Upper lobe of right lung (tissue), 1 donor: ENCODE measurements at regions not wholly inside any gene's neighbourhood (a gene's known extent, or its start where the extent isn't known, plus 50 kb on each side); places are given as distances from the start of the nearest gene placed in this dataset.

Experiments
- ATAC-seq: fragments of 200-7000 bp; cut with Tn5 transposase; one replicate; pipeline ENCODE4 v1.9.1; 2020; ENCODE audit warnings: mild to moderate bottlenecking, moderate library complexity
- DNase-seq: peaks from one replicate; pipeline ENCODE4 v3.0.0-alpha.2; 2020
- H3K27ac ChIP-seq: fragments of 200-600 bp; one replicate; pipeline ENCODE4 v1.8.0; 2022
- H3K27me3 ChIP-seq: fragments of 200-600 bp; one replicate; pipeline ENCODE4 v1.8.0; 2022; ENCODE audit warnings: mild to moderate bottlenecking
- H3K36me3 ChIP-seq: fragments of 200-600 bp; one replicate; pipeline ENCODE4 v1.8.0; 2022
- H3K4me1 ChIP-seq: fragments of 200-600 bp; one replicate; pipeline ENCODE4 v1.8.0; 2022
- H3K4me3 ChIP-seq: fragments of 200-600 bp; one replicate; pipeline ENCODE4 v1.8.0; 2022; ENCODE audit warnings: mild to moderate bottlenecking
- H3K9me3 ChIP-seq: fragments of 200-600 bp; one replicate; pipeline ENCODE4 v1.8.0; 2022
- intact Hi-C: fragments of 100-400 bp; cut with DNase I; formaldehyde crosslinking; loops from one replicate; pipeline ENCODE4 v1.11.0; 2022
- TF ChIP-seq, protein P1 (sequence below): fragments of 200-600 bp; IDR thresholded peaks from one replicate; pipeline ENCODE4 v1.8.0; 2022; ENCODE audit warnings: antibody characterized with exemption
- donor health status: DM: no; HTN: yes; CAD: no; lungs with severe emphysema.

DNA sequence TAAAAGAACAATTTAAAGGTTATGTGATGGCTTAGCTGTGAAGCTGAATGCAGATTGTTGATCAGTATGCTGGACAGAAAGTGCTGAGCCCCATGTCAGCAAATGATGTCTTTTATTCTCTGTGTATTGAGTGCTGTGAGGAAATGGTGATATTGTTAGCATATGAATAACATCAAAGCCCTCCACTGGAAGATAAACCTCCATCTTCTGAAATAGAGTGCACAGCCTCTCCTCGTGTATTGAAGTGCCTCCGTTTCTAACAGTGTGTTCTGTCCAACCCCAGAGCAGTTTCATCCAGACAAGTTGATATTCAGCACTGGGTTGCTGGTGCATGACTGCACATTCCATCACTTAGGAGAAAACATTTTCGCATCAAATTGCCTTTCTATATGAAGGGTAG is 242.9 kb downstream of the CSNK1G3 start:
- Histone ChIP-seq H3K9me3 (no peaks in the 10 kb centered on the region), H3K4me3 (no peak overlapping the region), H3K4me1 (no peaks in the 10 kb centered on the region), H3K27me3 (no peaks in the 10 kb centered on the region), H3K27ac (no peak overlapping the region), H3K36me3 (no peaks in the 10 kb centered on the region)
- DNase-seq (no peak), ATAC-seq (no peak)
- TF ChIP-seq, protein P1, sequence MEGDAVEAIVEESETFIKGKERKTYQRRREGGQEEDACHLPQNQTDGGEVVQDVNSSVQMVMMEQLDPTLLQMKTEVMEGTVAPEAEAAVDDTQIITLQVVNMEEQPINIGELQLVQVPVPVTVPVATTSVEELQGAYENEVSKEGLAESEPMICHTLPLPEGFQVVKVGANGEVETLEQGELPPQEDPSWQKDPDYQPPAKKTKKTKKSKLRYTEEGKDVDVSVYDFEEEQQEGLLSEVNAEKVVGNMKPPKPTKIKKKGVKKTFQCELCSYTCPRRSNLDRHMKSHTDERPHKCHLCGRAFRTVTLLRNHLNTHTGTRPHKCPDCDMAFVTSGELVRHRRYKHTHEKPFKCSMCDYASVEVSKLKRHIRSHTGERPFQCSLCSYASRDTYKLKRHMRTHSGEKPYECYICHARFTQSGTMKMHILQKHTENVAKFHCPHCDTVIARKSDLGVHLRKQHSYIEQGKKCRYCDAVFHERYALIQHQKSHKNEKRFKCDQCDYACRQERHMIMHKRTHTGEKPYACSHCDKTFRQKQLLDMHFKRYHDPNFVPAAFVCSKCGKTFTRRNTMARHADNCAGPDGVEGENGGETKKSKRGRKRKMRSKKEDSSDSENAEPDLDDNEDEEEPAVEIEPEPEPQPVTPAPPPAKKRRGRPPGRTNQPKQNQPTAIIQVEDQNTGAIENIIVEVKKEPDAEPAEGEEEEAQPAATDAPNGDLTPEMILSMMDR, result no peak
- intact Hi-C loops, result no loop called here

DNA sequence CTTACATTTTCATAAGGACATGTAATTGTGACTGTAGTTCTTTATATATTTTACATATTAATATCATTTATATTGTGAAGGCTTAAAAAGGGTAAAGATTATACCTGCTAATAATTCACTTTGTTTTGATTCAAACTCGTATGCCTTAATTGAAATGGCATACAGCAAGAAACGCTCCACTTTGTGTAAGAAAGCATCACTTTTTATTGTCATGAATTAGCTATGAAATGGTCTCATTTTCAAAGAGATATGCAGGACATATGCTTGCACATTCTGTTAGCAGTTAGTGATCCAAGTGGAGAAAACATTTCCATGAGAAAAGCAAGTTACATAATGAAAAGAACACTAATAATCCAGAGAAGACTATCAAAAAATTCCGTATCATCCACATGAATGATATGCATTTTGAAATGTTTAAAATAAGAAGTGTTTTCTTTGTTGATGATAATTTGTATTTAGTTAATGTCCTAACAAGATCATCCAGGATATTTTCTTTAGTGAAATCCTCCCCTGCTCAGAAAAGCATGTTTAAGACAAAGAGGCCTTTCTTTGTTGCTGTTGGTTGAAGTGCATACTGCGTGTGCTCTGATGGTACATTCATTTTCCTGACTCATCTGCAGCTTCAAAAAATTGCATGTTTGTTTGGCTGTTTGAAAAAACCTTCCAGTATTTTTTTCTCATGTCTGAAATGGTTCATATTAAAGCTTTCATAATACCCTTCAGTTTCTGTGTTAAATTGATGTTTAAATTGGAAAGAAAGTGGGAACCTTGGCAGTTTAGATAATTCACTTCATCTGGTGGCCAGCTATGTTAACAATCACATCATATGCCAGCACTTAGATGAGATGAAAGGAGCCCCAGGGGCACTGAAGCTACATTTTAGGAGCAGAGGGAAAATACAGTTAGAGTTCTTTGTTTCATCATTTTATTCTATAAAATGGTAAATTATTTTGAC is 242.2 kb downstream of the CSNK1G3 start:
- TF ChIP-seq, protein P1, result no peak
- Histone ChIP-seq H3K36me3 (no peaks in the 10 kb centered on the region), H3K4me1 (no peaks in the 10 kb centered on the region), H3K27ac (no peak overlapping the region), H3K27me3 (no peaks in the 10 kb centered on the region), H3K4me3 (no peak overlapping the region), H3K9me3 (no peaks in the 10 kb centered on the region)
- intact Hi-C loops, result no loop called here
- ATAC-seq (no peak), DNase-seq (no peak)

DNA sequence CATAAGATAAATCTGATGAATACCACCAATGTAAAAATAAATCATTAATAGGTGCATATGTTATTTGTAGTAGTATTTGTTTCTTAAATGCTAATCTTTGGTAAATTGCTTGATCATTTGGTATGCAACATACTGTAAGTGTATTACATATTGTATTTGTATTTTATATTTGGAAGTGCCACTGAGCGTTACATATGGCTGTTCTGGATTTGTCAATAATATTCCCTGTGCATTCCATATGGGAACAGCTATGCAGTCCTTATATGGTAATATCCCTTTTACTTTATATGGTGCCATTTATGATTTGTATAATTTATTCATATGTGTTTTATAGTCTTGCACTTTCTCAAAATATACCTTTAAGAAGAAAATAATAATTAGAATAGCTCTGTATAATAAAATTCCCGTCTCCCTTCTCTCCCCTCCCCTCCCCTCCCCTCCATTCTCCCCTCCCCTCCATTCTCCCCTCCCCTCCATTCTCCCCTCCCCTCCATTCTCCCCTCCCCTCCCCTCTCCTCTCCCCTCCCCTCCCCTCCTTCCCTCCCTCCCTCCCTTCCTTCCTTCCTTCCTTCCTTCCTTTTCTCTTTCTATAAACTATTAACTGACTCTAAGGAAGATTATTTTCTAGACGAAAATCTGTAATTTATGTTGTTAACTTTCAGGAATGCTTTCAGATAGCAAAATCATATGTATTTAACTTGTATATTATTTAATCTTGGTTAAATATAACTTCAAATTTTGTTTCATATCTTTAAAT is 241.4 kb downstream of the CSNK1G3 start:
- DNase-seq (no peak), ATAC-seq (no peak)
- Histone ChIP-seq H3K4me3 (no peak overlapping the region), H3K27ac (no peak overlapping the region), H3K9me3 (no peaks in the 10 kb centered on the region), H3K36me3 (no peaks in the 10 kb centered on the region), H3K4me1 (no peaks in the 10 kb centered on the region), H3K27me3 (no peaks in the 10 kb centered on the region)
- TF ChIP-seq, protein P1, result no peak
- intact Hi-C loops, result no loop called here

DNA sequence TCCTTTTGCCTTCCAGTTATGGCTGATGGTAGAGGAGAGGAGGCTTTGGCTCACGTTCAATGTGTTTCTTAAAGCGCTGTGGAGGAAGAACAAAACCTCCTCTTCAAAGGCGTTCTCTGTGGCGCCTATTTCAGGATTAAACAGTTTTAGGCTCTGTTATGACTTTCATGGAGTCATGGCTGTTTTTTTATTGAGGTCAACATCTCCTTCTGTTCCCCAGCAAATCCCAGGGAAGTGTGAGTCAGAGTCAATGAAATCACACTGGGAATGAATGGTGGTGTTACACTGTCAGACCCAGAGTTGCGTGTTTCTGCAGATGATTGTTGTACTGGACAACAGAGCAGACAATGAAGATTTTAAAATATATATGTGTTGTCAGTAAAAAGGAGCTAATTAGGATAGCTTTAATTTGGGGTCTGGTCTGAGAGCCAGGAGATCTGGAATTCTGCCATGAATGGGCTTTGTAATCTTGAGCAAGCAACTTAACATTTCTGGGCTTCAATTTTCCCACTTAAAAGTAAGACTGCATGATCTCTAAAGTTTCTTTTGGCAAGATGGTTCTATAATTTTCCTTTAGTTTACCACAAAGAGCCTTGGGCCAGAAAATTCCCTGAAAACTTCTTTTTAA is 240.7 kb downstream of the CSNK1G3 start:
- Histone ChIP-seq H3K4me3 (no peak overlapping the region), H3K9me3 (no peaks in the 10 kb centered on the region), H3K27ac (no peak overlapping the region), H3K36me3 (no peaks in the 10 kb centered on the region), H3K4me1 (no peaks in the 10 kb centered on the region), H3K27me3 (no peaks in the 10 kb centered on the region)
- no peak for DNase-seq
- intact Hi-C loops, result no loop called here
- TF ChIP-seq, protein P1, result no peak
- no peak for ATAC-seq

DNA sequence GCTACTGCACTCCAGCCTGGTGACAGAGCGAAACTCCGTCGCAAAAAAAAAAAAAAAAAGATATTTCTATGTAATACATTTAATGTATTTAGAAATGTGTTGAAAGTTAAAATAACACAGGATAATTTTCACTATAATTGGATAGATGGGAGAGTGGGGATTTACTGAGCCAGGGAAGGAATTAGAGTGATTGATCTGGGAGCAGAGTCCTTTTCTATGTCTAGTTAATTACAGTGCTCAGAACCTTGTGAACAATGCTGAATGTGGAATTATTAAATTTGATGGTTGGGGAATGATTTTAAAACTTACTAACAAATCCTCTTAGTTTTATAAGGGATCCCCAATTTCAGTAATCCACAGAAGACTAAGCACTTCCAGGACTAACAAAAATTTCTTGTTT is 239.7 kb downstream of the CSNK1G3 start:
- H3K9me3 ChIP-seq, result no peaks in the 10 kb centered on the region
- H3K4me3 ChIP-seq, result no peak overlapping the region
- H3K36me3 ChIP-seq, result no peaks in the 10 kb centered on the region
- H3K27me3 ChIP-seq, result no peaks in the 10 kb centered on the region
- no peak for ATAC-seq
- intact Hi-C loops, result no loop called here
- H3K27ac ChIP-seq, result no peak overlapping the region
- no peak for DNase-seq
- no peaks in the 10 kb centered on the region for H3K4me1 ChIP-seq
- TF ChIP-seq, protein P1, result no peak
